GM18502 (cell line): ENCODE measurements at regions not wholly inside any gene's neighbourhood (a gene's known extent, or its start where the extent isn't known, plus 50 kb on each side); places are given as distances from the start of the nearest gene placed in this dataset.

Source experiments
- ATAC-seq: cut with Tn5 transposase; IDR thresholded peaks from one replicate; pipeline ENCODE4 v1.9.1; 2021; ENCODE audit warnings: mild to moderate bottlenecking; ENCODE audit not compliant: unreplicated experiment, poor library complexity

GRCh38 chr12:125892276-125892675, 827.0 kb downstream of the AACS start:
- ATAC-seq = no peak

- ATAC-seq = no peak
Observed at GRCh38 chr12:125902991-125903390, 837.8 kb downstream of the AACS start.

- ATAC-seq = no peak
Observed at GRCh38 chr12:125907351-125907750, 842.1 kb downstream of the AACS start.

- ATAC-seq = no peak
Observed at GRCh38 chr12:125919856-125920470, 854.7 kb downstream of the AACS start.

GRCh38 chr12:125922330-125922729, 857.1 kb downstream of the AACS start:
- ATAC-seq = no peak

GRCh38 chr12:125936502-125936901, 871.3 kb downstream of the AACS start:
- ATAC-seq = no peak

GRCh38 chr12:125944446-125944845, 879.2 kb downstream of the AACS start:
- no peak for ATAC-seq

- no peak for ATAC-seq
Observed at GRCh38 chr12:125949471-125949870, 884.2 kb downstream of the AACS start.

- ATAC-seq = no peak
Observed at GRCh38 chr12:125954362-125954761, 889.1 kb downstream of the AACS start.

- no peak for ATAC-seq
Observed at GRCh38 chr12:125956186-125956585, 891.0 kb downstream of the AACS start.

GRCh38 chr12:125966641-125967040, 901.4 kb downstream of the AACS start:
- no peak for ATAC-seq

- no peak for ATAC-seq
Observed at GRCh38 chr12:125968413-125968812, 903.2 kb downstream of the AACS start.

- no peak for ATAC-seq
Observed at GRCh38 chr12:125971981-125972380, 906.7 kb downstream of the AACS start.

GRCh38 chr12:125978286-125978685, 913.1 kb downstream of the AACS start:
- no peak for ATAC-seq

- no peak for ATAC-seq
Observed at GRCh38 chr12:125981610-125982253, 916.5 kb downstream of the AACS start.

- ATAC-seq = no peak
Observed at GRCh38 chr12:125983094-125983783, 918.0 kb downstream of the AACS start.

GRCh38 chr12:125983784-125984500, 918.7 kb downstream of the AACS start:
- no peak for ATAC-seq

GRCh38 chr12:125988545-125988944, 923.3 kb downstream of the AACS start:
- no peak for ATAC-seq

GRCh38 chr12:125989696-125990095, 924.5 kb downstream of the AACS start:
- no peak for ATAC-seq

GRCh38 chr12:125996443-125996842, 931.2 kb downstream of the AACS start:
- ATAC-seq = no peak

GRCh38 chr12:125999628-126000027, 934.4 kb downstream of the AACS start:
- no peak for ATAC-seq
